ENCODE measurements at regions not wholly inside any gene's neighbourhood (a gene's known extent, or its start where the extent isn't known, plus 50 kb on each side); places are given as distances from the start of the nearest gene placed in this dataset.
A peak's percentile ranks its signal among the peaks of the same experiment; 100 is the strongest.

DNA sequence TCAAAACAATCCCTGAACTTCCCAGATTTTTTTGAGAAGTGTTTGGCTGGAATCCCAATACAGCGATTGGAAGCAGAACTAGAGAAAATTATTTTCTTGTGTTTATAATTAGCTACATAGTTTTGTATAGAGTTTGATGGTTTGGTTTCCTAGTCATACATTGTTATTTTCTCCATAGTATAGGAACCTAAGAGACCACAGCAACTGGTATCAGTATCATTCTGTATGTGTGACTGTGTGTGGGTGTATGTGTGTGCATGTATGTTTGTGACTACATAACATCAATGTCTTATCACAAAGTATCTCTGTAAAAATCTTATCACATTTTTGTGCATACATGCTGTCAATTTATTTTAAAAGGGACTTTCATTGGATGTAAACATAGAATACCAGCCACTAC, 780.5 kb downstream of the MRPL39 start:
- DNase-seq (ENCODE audit: insufficient read length, low spot score) (no peak), FAIRE-seq (no peak)
- TF ChIP-seq POLR2A (IDR thresholded peaks at IDR 0.05; ENCODE audit: low read depth, low read length), result no peak
- no peak for TF ChIP-seq SPI1 (IDR thresholded peaks at IDR 0.05; ENCODE audit: low read depth, low read length)

- FAIRE-seq (no peak), DNase-seq (ENCODE audit: insufficient read length, low spot score) (no peak)
- TF ChIP-seq POLR2AphosphoS5 (IDR thresholded peaks at IDR 0.05; ENCODE audit: low read depth, low read length) (no peak), POLR2A (IDR thresholded peaks at IDR 0.05; ENCODE audit: low read depth, low read length) (no peak), PAX5 (IDR thresholded peaks at IDR 0.05; ENCODE audit: insufficient read depth, low read length, severe bottlenecking) (no peak), TAF1 (IDR thresholded peaks at IDR 0.05; ENCODE audit: low read depth, low read length) (no peak), POU2F2 (IDR thresholded peaks at IDR 0.05; ENCODE audit: low read depth, low read length) (no peak), SPI1 (IDR thresholded peaks at IDR 0.05; ENCODE audit: low read depth, low read length) (no peak)
Measured at GRCh38 chr21:24825348-24825747, 781.9 kb downstream of the MRPL39 start.

DNA sequence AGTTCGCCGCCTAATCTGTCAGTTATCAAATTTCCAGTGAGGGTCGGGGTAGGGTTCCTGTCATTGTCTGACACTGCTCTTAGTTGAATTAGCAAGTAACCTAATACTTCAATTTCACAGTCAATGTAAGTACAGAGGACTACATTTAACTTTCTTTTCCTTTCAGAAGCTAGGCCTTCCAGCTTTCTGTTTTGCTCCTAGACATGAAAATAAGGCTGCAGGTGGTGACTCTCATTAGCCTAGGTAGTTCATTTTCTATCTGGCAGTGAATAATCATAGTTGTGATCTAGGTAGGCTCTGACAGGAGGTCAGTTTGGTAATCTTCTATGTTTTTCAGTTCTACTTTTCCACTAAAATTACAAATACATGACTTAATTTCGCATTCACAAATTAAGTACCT, 783.1 kb downstream of the MRPL39 start:
- TF ChIP-seq POLR2A (IDR thresholded peaks at IDR 0.05; ENCODE audit: low read depth, low read length), result no peak
- DNase-seq (ENCODE audit: insufficient read length, low spot score) (no peak), FAIRE-seq (no peak)

DNA sequence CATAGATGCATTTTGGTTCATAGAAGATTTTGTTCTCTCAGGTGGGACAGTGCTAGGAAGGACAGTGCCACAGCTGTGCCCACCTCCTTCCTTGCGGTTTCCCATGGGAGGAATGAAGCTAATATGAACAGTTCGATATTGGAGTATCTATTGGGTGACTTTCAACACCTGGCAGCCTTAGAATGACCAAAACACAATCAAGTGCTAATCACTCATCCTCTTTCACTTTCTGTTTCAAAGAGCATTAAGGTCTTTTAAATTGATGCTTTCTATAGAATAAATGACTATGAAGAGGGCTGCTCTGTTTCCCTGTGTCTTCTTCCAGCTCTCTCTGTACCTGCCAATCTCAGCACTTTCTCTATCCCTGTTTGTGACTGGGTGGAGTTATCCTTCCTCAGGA, 784.0 kb downstream of the MRPL39 start:
- no peak for TF ChIP-seq POU2F2 (IDR thresholded peaks at IDR 0.05; ENCODE audit: low read depth, low read length)
- no peak for TF ChIP-seq PAX5 (IDR thresholded peaks at IDR 0.05; ENCODE audit: insufficient read depth, low read length, severe bottlenecking)
- no peak for TF ChIP-seq TAF1 (IDR thresholded peaks at IDR 0.05; ENCODE audit: low read depth, low read length)
- no peak for TF ChIP-seq SPI1 (IDR thresholded peaks at IDR 0.05; ENCODE audit: low read depth, low read length)
- no peak for TF ChIP-seq POLR2AphosphoS5 (IDR thresholded peaks at IDR 0.05; ENCODE audit: low read depth, low read length)
- TF ChIP-seq POLR2A (IDR thresholded peaks at IDR 0.05; ENCODE audit: low read depth, low read length), result no peak
- DNase-seq (ENCODE audit: insufficient read length, low spot score), result no peak
- FAIRE-seq, result no peak

DNA sequence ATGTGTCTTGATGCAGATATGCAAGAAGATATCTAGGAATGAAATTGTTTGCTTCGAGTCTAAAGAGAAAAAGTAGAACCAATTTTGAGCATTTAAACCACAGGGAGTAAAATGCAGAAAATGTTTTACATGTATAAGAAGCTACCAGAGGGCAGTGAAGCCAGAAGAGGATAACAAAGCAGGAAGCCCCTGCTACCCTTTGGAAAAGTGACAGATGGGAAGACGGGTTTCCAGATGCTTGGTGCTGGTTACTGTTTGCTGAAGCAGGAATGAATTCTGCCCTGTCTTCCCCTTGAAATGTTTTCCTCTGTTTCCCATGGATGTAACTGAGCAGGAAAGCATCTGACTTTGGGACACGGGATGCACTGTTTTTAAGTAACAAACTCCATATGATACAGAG, 822.2 kb downstream of the MRPL39 start:
- FAIRE-seq (no peak), DNase-seq (ENCODE audit: insufficient read length, low spot score) (no peak)
- TF ChIP-seq POLR2AphosphoS5 (IDR thresholded peaks at IDR 0.05; ENCODE audit: low read depth, low read length), result no peak
- no peak for TF ChIP-seq POU2F2 (IDR thresholded peaks at IDR 0.05; ENCODE audit: low read depth, low read length)
- TF ChIP-seq SPI1 (IDR thresholded peaks at IDR 0.05; ENCODE audit: low read depth, low read length), result no peak
- TF ChIP-seq POLR2A (IDR thresholded peaks at IDR 0.05; ENCODE audit: low read depth, low read length), result no peak
- no peak for TF ChIP-seq TAF1 (IDR thresholded peaks at IDR 0.05; ENCODE audit: low read depth, low read length)
- no peak for TF ChIP-seq PAX5 (IDR thresholded peaks at IDR 0.05; ENCODE audit: insufficient read depth, low read length, severe bottlenecking)

GRCh38 chr21:24781146-24781545, 826.1 kb downstream of the MRPL39 start:
- TF ChIP-seq TAF1 (IDR thresholded peaks at IDR 0.05; ENCODE audit: low read depth, low read length), result no peak
- no peak for TF ChIP-seq POU2F2 (IDR thresholded peaks at IDR 0.05; ENCODE audit: low read depth, low read length)
- TF ChIP-seq SPI1 (IDR thresholded peaks at IDR 0.05; ENCODE audit: low read depth, low read length), result no peak
- DNase-seq (ENCODE audit: insufficient read length, low spot score), result no peak
- FAIRE-seq, result no peak

DNA sequence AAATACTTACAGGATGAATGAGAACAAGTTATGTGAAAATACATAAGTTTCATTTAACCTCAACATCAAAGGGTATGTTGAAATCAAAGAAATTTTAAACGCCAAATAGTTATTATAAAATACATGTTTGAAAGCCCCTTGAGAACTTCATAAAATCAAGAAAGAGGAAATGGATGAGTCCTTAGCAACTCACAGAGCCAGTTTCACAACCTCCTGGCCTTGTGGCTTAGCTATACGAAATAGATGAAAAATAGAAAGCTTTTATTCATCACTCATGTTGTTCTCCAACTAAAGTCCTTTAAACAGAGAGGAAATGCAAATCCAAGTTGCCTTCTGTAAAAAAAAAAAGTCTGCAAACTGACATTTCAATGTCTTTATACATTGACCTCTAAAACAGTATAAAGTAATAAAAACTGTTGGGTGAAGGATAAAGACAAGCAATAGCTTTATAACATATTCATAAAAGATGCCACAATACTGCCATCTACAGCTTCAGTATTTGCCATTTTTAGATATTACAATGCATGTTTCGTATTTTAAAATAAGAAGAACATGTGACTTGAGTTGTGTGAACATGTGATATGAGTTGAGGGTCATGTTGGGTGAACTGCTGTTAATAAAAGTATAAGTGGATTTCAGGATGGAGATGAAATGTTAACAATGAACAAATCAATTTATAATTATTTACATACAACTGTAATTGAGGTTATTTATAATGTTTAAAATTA, 847.8 kb downstream of the MRPL39 start:
- FAIRE-seq (no peak), DNase-seq (ENCODE audit: insufficient read length, low spot score) (no peak)
- TF ChIP-seq TAF1 (IDR thresholded peaks at IDR 0.05; ENCODE audit: low read depth, low read length), result no peak
- TF ChIP-seq PAX5 (IDR thresholded peaks at IDR 0.05; ENCODE audit: insufficient read depth, low read length, severe bottlenecking), result no peak
- 0 out of 2 replicates have a peak, but pooled peaks have one; percentile 8 for TF ChIP-seq SPI1 (IDR thresholded peaks at IDR 0.05; ENCODE audit: low read depth, low read length)

- no peak for DNase-seq (ENCODE audit: insufficient read length, low spot score)
- TF ChIP-seq PAX5 (IDR thresholded peaks at IDR 0.05; ENCODE audit: insufficient read depth, low read length, severe bottlenecking), result no peak
- no peak for TF ChIP-seq TAF1 (IDR thresholded peaks at IDR 0.05; ENCODE audit: low read depth, low read length)
- no peak for TF ChIP-seq SPI1 (IDR thresholded peaks at IDR 0.05; ENCODE audit: low read depth, low read length)
- TF ChIP-seq POLR2AphosphoS5 (IDR thresholded peaks at IDR 0.05; ENCODE audit: low read depth, low read length), result no peak
- TF ChIP-seq POU2F2 (IDR thresholded peaks at IDR 0.05; ENCODE audit: low read depth, low read length), result no peak
- no peak for TF ChIP-seq POLR2A (IDR thresholded peaks at IDR 0.05; ENCODE audit: low read depth, low read length)
- no peak for FAIRE-seq
Measured at GRCh38 chr21:24738063-24738462, 869.2 kb downstream of the MRPL39 start.

- TF ChIP-seq PAX5 (IDR thresholded peaks at IDR 0.05; ENCODE audit: insufficient read depth, low read length, severe bottlenecking), result no peak
- FAIRE-seq (no peak), DNase-seq (ENCODE audit: insufficient read length, low spot score) (no peak)
Measured at GRCh38 chr21:24737296-24737850, 869.9 kb downstream of the MRPL39 start.

DNA sequence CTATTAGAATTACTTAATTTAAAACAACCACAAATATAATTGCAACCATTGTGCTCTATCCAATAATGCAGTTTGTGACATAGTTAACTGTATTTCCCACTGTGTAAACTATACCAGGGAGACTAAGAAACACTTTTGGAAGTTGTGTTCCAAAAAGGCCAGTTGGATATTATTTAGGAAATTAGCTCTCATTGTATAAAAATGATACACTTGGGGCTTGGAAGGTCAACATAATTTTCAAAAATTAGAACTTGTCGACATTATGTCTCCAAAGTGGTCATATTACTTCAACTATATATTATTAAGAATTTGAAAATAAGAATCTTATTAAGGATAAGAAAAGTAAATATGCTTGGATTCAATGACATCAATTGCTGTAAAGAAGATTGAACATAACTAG, 876.6 kb downstream of the MRPL39 start:
- no peak for DNase-seq (ENCODE audit: insufficient read length, low spot score)
- FAIRE-seq, result no peak
- no peak for TF ChIP-seq SPI1 (IDR thresholded peaks at IDR 0.05; ENCODE audit: low read depth, low read length)
- no peak for TF ChIP-seq TAF1 (IDR thresholded peaks at IDR 0.05; ENCODE audit: low read depth, low read length)
- TF ChIP-seq PAX5 (IDR thresholded peaks at IDR 0.05; ENCODE audit: insufficient read depth, low read length, severe bottlenecking), result no peak
- no peak for TF ChIP-seq POU2F2 (IDR thresholded peaks at IDR 0.05; ENCODE audit: low read depth, low read length)
- TF ChIP-seq POLR2AphosphoS5 (IDR thresholded peaks at IDR 0.05; ENCODE audit: low read depth, low read length), result no peak
- no peak for TF ChIP-seq POLR2A (IDR thresholded peaks at IDR 0.05; ENCODE audit: low read depth, low read length)

- DNase-seq (ENCODE audit: insufficient read length, low spot score) (no peak), FAIRE-seq (no peak)
- no peak for TF ChIP-seq POU2F2 (IDR thresholded peaks at IDR 0.05; ENCODE audit: low read depth, low read length)
- no peak for TF ChIP-seq SPI1 (IDR thresholded peaks at IDR 0.05; ENCODE audit: low read depth, low read length)
- TF ChIP-seq POLR2A (IDR thresholded peaks at IDR 0.05; ENCODE audit: low read depth, low read length), result no peak
- no peak for TF ChIP-seq PAX5 (IDR thresholded peaks at IDR 0.05; ENCODE audit: insufficient read depth, low read length, severe bottlenecking)
- TF ChIP-seq TAF1 (IDR thresholded peaks at IDR 0.05; ENCODE audit: low read depth, low read length), result no peak
- TF ChIP-seq POLR2AphosphoS5 (IDR thresholded peaks at IDR 0.05; ENCODE audit: low read depth, low read length), result no peak
Measured at GRCh38 chr21:24729568-24729967, 877.7 kb downstream of the MRPL39 start.
